CD4-positive, alpha-beta T cell (primary cell): ENCODE measurements at regions not wholly inside any gene's neighbourhood (a gene's known extent, or its start where the extent isn't known, plus 50 kb on each side); places are given as distances from the start of the nearest gene placed in this dataset.

ENCODE experiments used
- ATAC-seq: fragments of 200-7000 bp; cut with Tn5 transposase; one replicate; pipeline ENCODE4 v1.10.0; 2022; ENCODE audit warnings: mild to moderate bottlenecking; ENCODE audit not compliant: poor library complexity
- CTCF ChIA-PET: fragments of 350-600 bp; sonication (Branson Sonifier 250); formaldehyde crosslinking; loops from one replicate; lab custom pipeline; 2021; ENCODE audit warnings: antibody characterized with exemption, inconsistent platforms; lab: Charles Lee
- POLR2A ChIA-PET: fragments of 350-600 bp; sonication (Branson Sonifier 250); formaldehyde crosslinking; loops from one replicate; lab custom pipeline; 2021; ENCODE audit warnings: antibody characterized with exemption, inconsistent platforms; lab: Charles Lee
- DNase-seq, 14 experiments: peaks; one replicate each; pipeline ENCODE4 v3.0.0-alpha.2; 2013 to 2020; ENCODE audit warnings: mixed read lengths in 2 of 14
- H3K27ac ChIP-seq, 2 donors: one replicate each; pipeline versions ENCODE4 v1.5.1 to v1.7.0; 2013; ENCODE audit warnings: low read length in 2 of 2, low read depth in 1 of 2, mild to moderate bottlenecking in 1 of 2
- H3K27me3 ChIP-seq, 2 experiments: 1 replicate in 1 of 2; 2 replicates in 1 of 2; pipeline versions ENCODE4 v1.6.1 to v1.7.0; 2013; ENCODE audit warnings: low read length in 2 of 2, control low read depth in 1 of 2, mild to moderate bottlenecking in 1 of 2, moderate library complexity in 1 of 2; ENCODE audit not compliant: insufficient read depth in 2 of 2, control insufficient read depth in 1 of 2
- H3K36me3 ChIP-seq: one replicate; pipeline ENCODE4 v1.6.1; 2013; ENCODE audit warnings: low read length, control low read depth; ENCODE audit not compliant: insufficient read depth
- H3K4me1 ChIP-seq: one replicate; pipeline ENCODE4 v1.6.1; 2013; ENCODE audit warnings: low read length, control low read depth; ENCODE audit not compliant: insufficient read depth
- H3K4me3 ChIP-seq: one replicate; pipeline ENCODE4 v1.5.1; 2013; ENCODE audit warnings: mild to moderate bottlenecking, low read length, moderate library complexity
- H3K9me3 ChIP-seq, 2 experiments: 1 replicate in 1 of 2; 2 replicates in 1 of 2; pipeline versions ENCODE4 v1.6.1 to v1.7.0; 2013; ENCODE audit warnings: low read length in 2 of 2, mild to moderate bottlenecking in 2 of 2, control low read depth in 1 of 2, moderate library complexity in 1 of 2; ENCODE audit not compliant: control insufficient read depth in 1 of 2, insufficient read depth in 1 of 2
- H3K27ac Mint-ChIP-seq: one replicate; pipeline ENCODE4 v1.8.0; 2020; ENCODE audit warnings: mixed read lengths
- H3K27me3 Mint-ChIP-seq: one replicate; pipeline ENCODE4 v1.8.0; 2021; ENCODE audit warnings: mixed read lengths
- H3K36me3 Mint-ChIP-seq: one replicate; pipeline ENCODE4 v1.8.0; 2021; ENCODE audit warnings: low read depth, mixed read lengths
- H3K4me1 Mint-ChIP-seq: one replicate; pipeline ENCODE4 v1.8.0; 2021; ENCODE audit warnings: low read depth, mixed read lengths
- H3K4me3 Mint-ChIP-seq: one replicate; pipeline ENCODE4 v1.8.0; 2020; ENCODE audit warnings: mild to moderate bottlenecking, mixed read lengths
- H3K9me3 Mint-ChIP-seq: one replicate; pipeline ENCODE4 v1.8.0; 2020; ENCODE audit warnings: mixed read lengths
- intact Hi-C, 2 experiments: fragments of 100-400 bp; cut with DNase I in 1 of 2; cut with micrococcal nuclease in 1 of 2; formaldehyde crosslinking; loops; one replicate each; pipeline versions ENCODE4 v1.15.1 to v1.9.0; 2023 to 2025; cut with DNase I, micrococcal nuclease
- TF ChIP-seq, protein P1 (sequence below): fragments of 200-600 bp; IDR thresholded peaks from one replicate; pipeline ENCODE4 v1.8.0; 2022; ENCODE audit warnings: antibody characterized with exemption, mild to moderate bottlenecking

DNA sequence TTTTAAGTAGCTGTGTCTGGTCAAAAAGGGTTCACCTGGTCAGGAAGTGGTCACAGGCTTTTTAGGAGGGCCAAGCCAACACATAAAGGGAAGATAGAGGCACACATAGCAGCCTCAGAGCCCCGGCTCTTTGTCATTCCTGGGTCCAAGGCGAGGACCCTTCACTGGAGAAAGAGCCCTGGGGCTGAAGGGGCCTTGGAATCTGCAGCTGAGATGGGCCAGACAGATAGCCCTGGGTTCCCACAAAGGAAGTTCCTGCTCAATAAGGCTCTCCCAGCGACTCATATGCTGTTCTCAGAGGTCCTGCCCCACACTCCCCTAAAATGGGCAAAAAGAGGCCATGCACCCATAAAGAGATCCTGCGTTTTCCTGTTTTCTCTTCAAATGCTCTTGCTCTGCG, 77.7 kb downstream of the LINC01488 start:
- TF ChIP-seq, protein P1, sequence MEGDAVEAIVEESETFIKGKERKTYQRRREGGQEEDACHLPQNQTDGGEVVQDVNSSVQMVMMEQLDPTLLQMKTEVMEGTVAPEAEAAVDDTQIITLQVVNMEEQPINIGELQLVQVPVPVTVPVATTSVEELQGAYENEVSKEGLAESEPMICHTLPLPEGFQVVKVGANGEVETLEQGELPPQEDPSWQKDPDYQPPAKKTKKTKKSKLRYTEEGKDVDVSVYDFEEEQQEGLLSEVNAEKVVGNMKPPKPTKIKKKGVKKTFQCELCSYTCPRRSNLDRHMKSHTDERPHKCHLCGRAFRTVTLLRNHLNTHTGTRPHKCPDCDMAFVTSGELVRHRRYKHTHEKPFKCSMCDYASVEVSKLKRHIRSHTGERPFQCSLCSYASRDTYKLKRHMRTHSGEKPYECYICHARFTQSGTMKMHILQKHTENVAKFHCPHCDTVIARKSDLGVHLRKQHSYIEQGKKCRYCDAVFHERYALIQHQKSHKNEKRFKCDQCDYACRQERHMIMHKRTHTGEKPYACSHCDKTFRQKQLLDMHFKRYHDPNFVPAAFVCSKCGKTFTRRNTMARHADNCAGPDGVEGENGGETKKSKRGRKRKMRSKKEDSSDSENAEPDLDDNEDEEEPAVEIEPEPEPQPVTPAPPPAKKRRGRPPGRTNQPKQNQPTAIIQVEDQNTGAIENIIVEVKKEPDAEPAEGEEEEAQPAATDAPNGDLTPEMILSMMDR = no peak
- H3K9me3 ChIP-seq = peaks cover 0 to 2% of the 10 kb centered on the region in 2 experiments
- H3K4me1 ChIP-seq = peaks cover 28% of the 10 kb centered on the region
- H3K27me3 Mint-ChIP-seq = peaks cover 16% of the 10 kb centered on the region
- peaks cover 31% of the 10 kb centered on the region for H3K4me1 Mint-ChIP-seq
- no peak overlapping the region for H3K27ac ChIP-seq
- CTCF ChIA-PET = no interaction called here
- intact Hi-C loops = no loop called here
- no peaks in the 10 kb centered on the region for H3K36me3 ChIP-seq
- no peaks in the 10 kb centered on the region for H3K9me3 Mint-ChIP-seq
- no peak for ATAC-seq
- no peaks in the 10 kb centered on the region for H3K36me3 Mint-ChIP-seq
- H3K4me3 Mint-ChIP-seq = no peak overlapping the region
- no peak overlapping the region for H3K4me3 ChIP-seq
- H3K27me3 ChIP-seq = no peaks in the 10 kb centered on the region
- DNase-seq = peak in 1 of 14 experiments; percentile 21
- no peak overlapping the region for H3K27ac Mint-ChIP-seq
- POLR2A ChIA-PET = no interaction called here

DNA sequence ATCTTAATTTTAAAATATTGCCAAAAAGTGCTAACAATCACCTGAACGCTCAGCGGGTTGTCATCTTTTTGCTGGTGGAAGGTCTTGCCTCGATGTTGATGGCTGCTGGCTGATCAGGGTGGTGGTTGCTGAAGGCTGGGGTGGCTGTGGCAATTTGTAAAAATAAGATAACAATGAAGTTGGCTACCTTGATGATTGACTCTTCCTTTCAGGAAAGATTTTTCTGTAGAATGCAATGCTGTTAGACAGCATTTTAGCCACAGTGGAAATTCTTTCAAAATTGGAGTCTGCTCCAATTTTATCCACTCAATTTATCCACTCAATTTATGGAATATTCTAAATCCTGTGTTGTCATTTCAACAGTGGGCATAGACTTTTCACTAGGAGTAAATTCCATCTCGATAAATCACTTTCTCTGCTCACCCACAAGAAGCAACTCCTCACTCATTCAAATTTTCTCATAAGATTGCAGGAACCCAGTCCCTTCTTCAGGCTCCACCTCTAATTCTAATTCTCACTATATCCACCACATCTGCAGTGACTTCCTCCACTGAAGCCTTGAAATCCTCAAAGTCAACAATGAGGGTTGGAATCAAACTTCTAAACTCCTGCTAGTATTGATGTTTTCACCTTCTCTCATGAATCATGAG, 78.8 kb downstream of the LINC01488 start:
- TF ChIP-seq, protein P1 = no peak
- ChIA-PET POLR2A (no interaction called here), CTCF (no interaction called here)
- Mint-ChIP-seq H3K27ac (no peak overlapping the region), H3K9me3 (no peaks in the 10 kb centered on the region), H3K27me3 (peaks cover 23% of the 10 kb centered on the region), H3K4me1 (peaks cover 31% of the 10 kb centered on the region), H3K4me3 (no peak overlapping the region), H3K36me3 (no peaks in the 10 kb centered on the region)
- DNase-seq = no peak
- peaks cover 0 to 2% of the 10 kb centered on the region in 2 experiments for H3K9me3 ChIP-seq
- no peak overlapping the region for H3K27ac ChIP-seq
- H3K27me3 ChIP-seq = no peaks in the 10 kb centered on the region
- H3K4me3 ChIP-seq = no peak overlapping the region
- no peaks in the 10 kb centered on the region for H3K36me3 ChIP-seq
- peaks cover 28% of the 10 kb centered on the region for H3K4me1 ChIP-seq
- intact Hi-C loops = no loop called here
- ATAC-seq = no peak

DNA sequence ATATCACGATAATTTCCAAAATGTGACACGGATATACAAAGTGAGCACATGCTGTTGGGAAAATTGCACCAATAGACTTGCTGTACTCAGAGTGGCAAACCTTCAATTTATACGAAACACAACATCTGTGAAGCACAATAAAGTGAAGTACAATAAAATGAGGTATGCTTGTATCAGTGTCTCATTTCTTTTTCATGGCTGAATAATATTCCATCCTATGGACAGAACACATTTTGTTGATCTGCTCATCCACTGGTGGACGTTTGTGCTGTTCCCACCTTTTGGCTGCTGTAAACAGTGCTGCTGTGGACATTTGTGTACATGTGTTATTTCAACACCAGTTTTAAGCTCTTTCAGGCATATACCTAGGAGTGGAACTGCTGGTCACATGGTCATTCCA, 78.7 kb upstream of the CCND1 start:
- H3K27me3 ChIP-seq = peaks cover 0 to 3% of the 10 kb centered on the region in 2 experiments
- Mint-ChIP-seq H3K27ac (no peak overlapping the region), H3K4me1 (peaks cover 25% of the 10 kb centered on the region), H3K27me3 (peaks cover 23% of the 10 kb centered on the region), H3K4me3 (no peak overlapping the region), H3K9me3 (no peaks in the 10 kb centered on the region), H3K36me3 (no peaks in the 10 kb centered on the region)
- DNase-seq = no peak
- H3K4me1 ChIP-seq = peaks cover 25% of the 10 kb centered on the region
- no peak overlapping the region for H3K27ac ChIP-seq
- H3K4me3 ChIP-seq = no peak overlapping the region
- POLR2A ChIA-PET = no interaction called here
- no peaks in the 10 kb centered on the region for H3K36me3 ChIP-seq
- TF ChIP-seq, protein P1 = no peak
- no peak for ATAC-seq
- intact Hi-C loops = no loop called here
- H3K9me3 ChIP-seq = peaks cover 0 to 2% of the 10 kb centered on the region in 2 experiments
- CTCF ChIA-PET = no interaction called here
